SJSA1 (cell line): ENCODE measurements at regions not wholly inside any gene's neighbourhood (a gene's known extent, or its start where the extent isn't known, plus 50 kb on each side); places are given as distances from the start of the nearest gene placed in this dataset.

Source experiments
- DNase-seq, 2 experiments: peaks; one replicate each; pipeline ENCODE4 v3.0.0-alpha.2; 2015 to 2020; ENCODE audit warnings: low spot score in 2 of 2, low read depth in 1 of 2
- H3K27ac ChIP-seq: fragments of 250-450 bp; sonication (Bioruptor Pico); 2 replicates; pipeline ENCODE4 v1.5.1; 2020; ENCODE audit warnings: mild to moderate bottlenecking, moderate library complexity
- H3K27me3 ChIP-seq: fragments of 250-450 bp; sonication (Bioruptor Pico); replicated peaks from 2 replicates; pipeline ENCODE4 v1.5.1; 2020; ENCODE audit warnings: mild to moderate bottlenecking, moderate library complexity
- H3K36me3 ChIP-seq: fragments of 250-450 bp; sonication (Bioruptor Pico); 2 replicates; pipeline ENCODE4 v1.5.1; 2020; ENCODE audit warnings: mild to moderate bottlenecking
- H3K4me1 ChIP-seq: fragments of 250-450 bp; sonication (Bioruptor Pico); replicated peaks from 2 replicates; pipeline ENCODE4 v1.6.1; 2021; ENCODE audit warnings: mild to moderate bottlenecking
- H3K4me3 ChIP-seq: fragments of 250-450 bp; sonication (Bioruptor Pico); 2 replicates; pipeline ENCODE4 v1.5.1; 2020; ENCODE audit warnings: mild to moderate bottlenecking
- H3K9me3 ChIP-seq: fragments of 250-450 bp; sonication (Bioruptor Pico); replicated peaks from 2 replicates; pipeline ENCODE4 v1.5.1; 2020; ENCODE audit warnings: mild to moderate bottlenecking

- Histone ChIP-seq H3K9me3 (no peaks in the 10 kb centered on the region), H3K27ac (no peak overlapping the region), H3K4me1 (no peaks in the 10 kb centered on the region), H3K4me3 (no peak overlapping the region), H3K36me3 (no peaks in the 10 kb centered on the region), H3K27me3 (no peaks in the 10 kb centered on the region)
- no peak for DNase-seq
Observed at GRCh38 chr14:25788252-25788651, 738.3 kb upstream of the STXBP6 start.

GRCh38 chr14:25765909-25766308, 716.0 kb upstream of the STXBP6 start:
- no peak for DNase-seq
- no peaks in the 10 kb centered on the region for H3K4me1 ChIP-seq

GRCh38 chr14:25759920-25760655, 710.1 kb upstream of the STXBP6 start:
- Histone ChIP-seq H3K27ac (no peak overlapping the region), H3K27me3 (no peaks in the 10 kb centered on the region), H3K4me3 (no peak overlapping the region), H3K4me1 (no peaks in the 10 kb centered on the region), H3K36me3 (no peaks in the 10 kb centered on the region), H3K9me3 (no peaks in the 10 kb centered on the region)
- no peak for DNase-seq

More at GRCh38 chr14:25765909-25766308, 716.0 kb upstream of the STXBP6 start:
- Histone ChIP-seq H3K9me3 (no peaks in the 10 kb centered on the region), H3K36me3 (no peaks in the 10 kb centered on the region), H3K4me3 (no peak overlapping the region), H3K27ac (no peak overlapping the region), H3K27me3 (no peaks in the 10 kb centered on the region)

- Histone ChIP-seq H3K27me3 (no peaks in the 10 kb centered on the region), H3K36me3 (no peaks in the 10 kb centered on the region), H3K4me3 (no peak overlapping the region), H3K9me3 (no peaks in the 10 kb centered on the region), H3K27ac (no peak overlapping the region), H3K4me1 (no peaks in the 10 kb centered on the region)
- no peak for DNase-seq
Observed at GRCh38 chr14:25759256-25759655, 709.3 kb upstream of the STXBP6 start.

GRCh38 chr14:25757364-25757763, 707.4 kb upstream of the STXBP6 start:
- H3K4me3 ChIP-seq, result no peak overlapping the region
- H3K9me3 ChIP-seq, result no peaks in the 10 kb centered on the region
- H3K36me3 ChIP-seq, result no peaks in the 10 kb centered on the region
- no peaks in the 10 kb centered on the region for H3K27me3 ChIP-seq
- no peak overlapping the region for H3K27ac ChIP-seq
- no peaks in the 10 kb centered on the region for H3K4me1 ChIP-seq
- no peak for DNase-seq

- Histone ChIP-seq H3K36me3 (no peaks in the 10 kb centered on the region), H3K27ac (no peak overlapping the region), H3K4me3 (no peak overlapping the region), H3K27me3 (no peaks in the 10 kb centered on the region), H3K4me1 (no peaks in the 10 kb centered on the region), H3K9me3 (no peaks in the 10 kb centered on the region)
- no peak for DNase-seq
Observed at GRCh38 chr14:25756876-25757275, 706.9 kb upstream of the STXBP6 start.

GRCh38 chr14:25753130-25753529, 703.2 kb upstream of the STXBP6 start:
- H3K36me3 ChIP-seq, result no peaks in the 10 kb centered on the region
- H3K4me1 ChIP-seq, result no peaks in the 10 kb centered on the region
- H3K27me3 ChIP-seq, result no peaks in the 10 kb centered on the region
- no peak overlapping the region for H3K27ac ChIP-seq
- no peak overlapping the region for H3K4me3 ChIP-seq
- no peaks in the 10 kb centered on the region for H3K9me3 ChIP-seq
- no peak for DNase-seq

GRCh38 chr14:25750436-25750835, 700.5 kb upstream of the STXBP6 start:
- no peaks in the 10 kb centered on the region for H3K4me1 ChIP-seq
- DNase-seq, result no peak
- H3K4me3 ChIP-seq, result no peak overlapping the region
- H3K36me3 ChIP-seq, result no peaks in the 10 kb centered on the region
- H3K9me3 ChIP-seq, result no peaks in the 10 kb centered on the region
- H3K27ac ChIP-seq, result no peak overlapping the region
- no peaks in the 10 kb centered on the region for H3K27me3 ChIP-seq
